Stimulated activated CD8-positive, alpha-beta memory T cell treated with anti-CD3 and anti-CD28 coated beads, Interleukin-2, amount 100 ng/mL, for 48 hours (primary cell): ENCODE measurements at regions not wholly inside any gene's neighbourhood (a gene's known extent, or its start where the extent isn't known, plus 50 kb on each side); places are given as distances from the start of the nearest gene placed in this dataset.

Experiments used
- DNase-seq, 2 donors: peaks; one replicate each; pipeline ENCODE4 v3.0.0-alpha.2; 2020; ENCODE audit warnings: low read depth in 2 of 2

- no peak for DNase-seq
These were observed 924.4 kb upstream of the TENM4 start for GRCh38 chr11:80365076-80365725.

DNA sequence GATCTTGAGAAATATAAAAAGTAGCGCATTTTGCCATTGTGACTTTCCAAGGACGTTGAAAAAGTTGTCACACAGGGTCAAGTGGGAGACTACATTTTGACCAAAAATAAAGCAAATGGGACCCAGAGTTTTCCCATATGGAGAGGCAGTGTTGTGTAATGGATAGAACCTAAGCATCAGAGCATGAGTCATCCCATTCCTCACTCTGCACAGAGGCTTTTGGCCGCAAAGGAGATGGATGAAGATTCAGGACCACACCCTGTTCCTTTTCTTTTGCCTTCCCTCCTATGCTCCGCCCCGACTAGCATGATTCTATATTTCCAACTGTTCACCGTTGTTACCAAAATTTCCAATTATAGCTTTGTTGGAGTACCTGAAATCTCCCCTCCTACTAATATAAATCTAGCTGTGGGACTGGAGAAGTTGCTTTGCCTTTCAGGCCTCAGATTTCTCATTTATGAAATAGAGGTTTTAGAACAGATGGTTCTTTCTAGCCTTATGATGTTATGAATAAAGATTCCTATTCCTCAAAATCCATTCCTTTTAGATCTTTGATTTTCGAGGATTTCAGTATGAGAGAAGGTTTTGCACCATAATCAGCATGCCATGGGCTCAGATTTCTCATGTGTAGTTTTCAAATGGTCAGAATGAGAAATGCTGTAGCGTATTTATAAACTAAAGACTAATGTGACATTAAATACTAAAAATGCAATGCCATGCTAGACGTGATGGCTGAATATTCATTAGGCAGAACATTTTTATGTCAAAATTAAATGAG lies 921.9 kb upstream of the TENM4 start:
- no peak for DNase-seq

- DNase-seq = no peak
These were observed 914.4 kb upstream of the TENM4 start for GRCh38 chr11:80355251-80355650.

DNA sequence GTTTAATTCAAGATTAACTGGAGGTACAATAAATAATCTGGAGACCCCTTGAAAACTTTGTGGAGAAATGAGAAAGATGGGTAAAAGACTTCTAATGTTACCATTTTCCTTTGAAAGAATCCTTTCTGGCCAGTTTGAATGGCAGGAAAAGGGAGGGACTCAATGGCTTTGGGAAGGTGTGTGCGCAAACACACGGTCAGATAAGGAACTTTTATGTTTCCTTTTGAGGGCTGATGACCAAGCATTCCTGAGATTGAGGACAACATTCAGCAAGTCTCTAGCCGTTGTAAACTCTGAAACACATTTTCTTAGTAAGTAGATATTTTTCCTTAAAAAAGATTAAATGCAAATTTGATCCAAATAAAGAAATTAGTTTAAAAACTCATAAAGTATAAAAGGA lies 909.7 kb upstream of the TENM4 start:
- DNase-seq = no peak

DNA sequence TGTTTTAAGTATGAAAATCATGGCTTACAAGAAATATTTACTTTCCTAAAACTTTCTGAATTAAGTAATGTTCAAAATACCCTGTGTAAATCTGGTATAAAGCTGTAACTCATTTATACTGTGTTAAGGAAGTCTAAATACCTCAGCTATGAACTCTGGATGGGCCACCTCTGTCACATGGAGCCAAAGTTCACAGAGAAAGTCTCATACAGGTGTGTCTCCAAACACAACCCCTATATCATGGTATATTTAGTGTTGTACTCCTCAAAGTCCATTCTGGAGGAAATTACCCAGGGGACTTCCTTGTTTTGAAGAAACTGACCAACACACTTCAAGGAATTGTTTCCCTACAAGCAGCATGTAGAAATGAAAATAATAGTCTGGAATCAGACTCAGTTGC lies 909.2 kb upstream of the TENM4 start:
- DNase-seq = no peak

GRCh38 chr11:80346353-80347059 lies 905.7 kb upstream of the TENM4 start:
- no peak for DNase-seq

- no peak for DNase-seq
These were observed 902.6 kb upstream of the TENM4 start for GRCh38 chr11:80343436-80343835.

DNA sequence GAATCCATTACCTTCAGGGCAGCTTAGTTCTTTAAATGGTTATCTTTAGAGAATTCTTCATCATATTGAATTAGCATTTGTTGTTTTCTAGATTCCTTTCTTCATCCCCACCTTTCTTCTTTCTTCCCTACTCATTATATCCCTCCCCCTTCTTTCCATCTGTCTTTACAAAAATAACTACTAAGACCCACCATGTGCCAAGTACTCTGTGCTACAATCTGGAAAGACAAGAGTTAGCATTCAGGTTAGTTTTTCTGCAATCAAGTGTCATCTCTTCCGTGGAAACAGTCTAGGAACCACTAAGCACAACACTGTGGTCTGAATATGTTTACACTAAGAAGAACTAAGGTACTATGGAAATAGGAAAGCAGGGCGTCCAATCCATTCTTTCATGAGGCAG lies 897.4 kb upstream of the TENM4 start:
- no peak for DNase-seq

DNA sequence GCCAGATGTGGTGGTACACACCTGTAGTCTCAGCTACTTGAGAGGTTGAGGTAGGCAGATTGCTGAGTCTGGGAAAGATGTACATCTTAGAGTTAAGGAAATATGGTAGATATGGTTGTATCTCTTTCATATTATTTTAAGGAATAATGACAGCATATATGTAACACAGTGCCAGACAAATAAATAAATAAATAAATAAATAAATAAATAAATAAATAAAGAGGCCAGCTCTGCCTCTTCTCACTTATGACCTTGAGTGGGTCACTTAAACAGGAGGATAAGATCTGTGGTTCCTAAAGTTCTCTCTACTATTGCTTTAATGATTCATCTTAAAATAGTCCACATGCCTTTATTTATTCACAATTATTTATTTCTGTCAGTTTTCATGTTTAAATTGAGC lies 890.9 kb upstream of the TENM4 start:
- no peak for DNase-seq

- DNase-seq = no peak
These were observed 889.4 kb upstream of the TENM4 start for GRCh38 chr11:80330264-80330663.

DNA sequence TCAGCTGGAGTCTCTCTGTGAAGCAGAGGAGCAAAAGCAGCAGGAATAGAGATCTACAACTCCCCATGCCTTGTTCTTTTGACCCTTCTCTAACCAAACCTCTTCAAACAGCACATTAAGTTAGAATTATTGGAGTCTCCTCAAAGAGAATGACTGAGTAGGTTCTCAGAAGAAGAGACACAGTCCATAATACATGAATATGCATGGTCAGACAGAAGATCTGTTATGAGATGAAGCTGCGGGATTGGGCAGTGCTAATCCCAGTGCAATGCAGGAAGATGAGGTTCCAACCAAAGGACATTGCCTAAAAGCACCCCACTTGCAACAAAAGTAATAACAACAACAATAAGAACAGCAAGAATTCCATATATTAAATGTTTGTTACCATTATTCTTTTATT lies 887.9 kb upstream of the TENM4 start:
- DNase-seq = no peak

DNA sequence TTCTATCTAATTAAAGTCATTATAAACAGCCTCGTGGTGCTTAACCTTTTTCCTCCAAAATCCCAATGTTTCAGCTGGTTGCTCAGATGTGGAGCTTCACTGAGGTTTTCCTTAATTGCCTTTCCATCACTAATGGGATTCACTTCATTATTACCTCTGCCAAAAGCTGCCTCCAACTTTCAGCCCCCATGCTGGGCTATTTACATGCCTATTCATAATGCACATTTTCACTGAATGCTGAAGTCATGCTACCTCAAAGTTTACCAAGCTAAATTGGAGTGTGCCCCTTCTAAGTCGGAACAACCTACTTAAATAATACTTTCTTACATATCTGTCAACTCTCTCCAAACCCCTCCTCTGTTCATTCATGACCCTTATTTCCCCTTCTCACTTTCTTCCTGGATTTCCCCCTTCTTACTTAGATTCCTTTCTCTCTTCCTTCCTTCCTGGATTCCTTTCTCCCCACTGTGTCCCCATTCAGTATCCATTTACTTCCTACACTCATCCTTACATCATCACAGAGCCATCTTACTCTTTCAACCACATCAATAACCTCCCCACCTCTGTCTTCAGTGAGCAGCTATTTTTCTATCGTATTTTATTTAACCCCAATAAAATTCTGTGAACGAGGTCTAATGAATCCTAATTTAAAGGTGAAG lies 887.3 kb upstream of the TENM4 start:
- no peak for DNase-seq

DNA sequence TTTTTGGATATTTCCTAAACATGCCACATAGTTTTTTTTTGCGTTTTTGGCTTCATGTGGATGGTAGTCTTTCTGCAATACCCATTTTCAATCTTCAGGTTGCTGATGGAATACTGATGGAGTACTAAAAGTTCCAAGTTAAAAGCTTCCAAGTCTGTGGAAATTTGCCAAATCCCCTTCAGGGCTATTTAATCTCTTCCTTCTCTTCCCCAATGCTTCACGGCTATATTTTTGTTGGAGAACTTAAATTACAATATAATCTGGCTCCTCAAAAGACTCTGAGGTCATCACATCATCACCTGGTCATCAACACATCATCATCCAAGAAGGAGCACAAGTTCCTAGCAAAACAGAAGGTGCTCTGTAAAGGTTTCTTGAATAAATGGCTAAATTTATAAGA lies 881.0 kb upstream of the TENM4 start:
- no peak for DNase-seq

DNA sequence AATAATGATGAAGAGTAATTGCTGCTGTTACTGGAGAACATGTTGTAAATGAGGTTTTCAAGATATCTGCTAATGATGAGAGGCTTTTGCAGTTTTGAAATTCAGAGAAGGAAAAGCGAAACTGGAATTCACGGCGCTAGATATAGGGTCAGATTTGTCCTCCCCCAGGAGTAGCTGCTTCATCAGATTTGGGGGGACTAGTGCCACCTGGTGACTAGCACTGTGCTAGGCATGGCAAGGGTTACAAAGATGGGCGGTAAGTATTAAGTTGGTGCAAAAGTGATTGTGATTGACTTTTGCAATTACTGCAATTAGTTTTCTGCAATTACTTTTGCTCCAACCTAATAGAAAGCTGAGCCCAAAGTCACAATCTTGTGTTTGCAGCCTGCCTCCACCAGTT lies 879.9 kb upstream of the TENM4 start:
- DNase-seq = no peak

GRCh38 chr11:80320226-80320625 lies 879.4 kb upstream of the TENM4 start:
- DNase-seq = no peak

DNA sequence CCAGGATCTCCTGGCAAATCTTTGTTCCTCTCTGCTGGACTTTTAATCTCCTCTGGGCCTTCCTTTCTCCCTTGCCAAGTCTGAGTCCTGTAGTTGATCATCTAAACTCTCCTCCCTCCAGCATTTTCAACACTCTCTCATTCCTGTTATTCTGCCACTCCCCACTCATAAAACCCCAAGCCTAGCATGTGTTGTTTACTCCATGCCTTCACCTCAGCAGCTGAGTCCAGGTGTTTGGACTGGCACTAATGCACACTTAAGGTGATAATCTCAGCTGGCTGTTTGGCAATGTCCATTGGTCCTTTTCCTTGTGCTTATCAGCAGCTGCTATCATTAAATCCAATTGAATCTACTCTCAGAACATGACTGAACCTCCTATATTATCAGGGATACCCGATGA lies 876.8 kb upstream of the TENM4 start:
- no peak for DNase-seq

DNA sequence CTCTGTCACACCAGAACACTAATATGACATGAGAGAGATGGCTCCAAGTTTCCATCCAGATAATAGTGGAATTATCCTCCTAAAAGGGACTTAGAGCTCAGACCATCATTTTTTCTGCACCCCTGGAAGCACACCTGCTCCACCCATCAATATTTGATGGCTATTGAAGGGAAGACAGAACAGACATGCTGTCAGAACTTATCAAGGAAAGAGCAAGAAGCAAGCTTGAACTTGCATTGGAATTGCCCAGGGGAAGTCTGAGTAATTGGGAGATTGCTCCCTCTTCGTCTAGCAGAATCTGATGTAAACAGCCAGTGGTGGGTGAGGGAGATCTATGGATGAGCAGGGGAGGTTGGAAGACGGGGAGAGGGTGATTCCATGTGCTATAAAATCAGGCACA lies 874.4 kb upstream of the TENM4 start:
- no peak for DNase-seq

DNA sequence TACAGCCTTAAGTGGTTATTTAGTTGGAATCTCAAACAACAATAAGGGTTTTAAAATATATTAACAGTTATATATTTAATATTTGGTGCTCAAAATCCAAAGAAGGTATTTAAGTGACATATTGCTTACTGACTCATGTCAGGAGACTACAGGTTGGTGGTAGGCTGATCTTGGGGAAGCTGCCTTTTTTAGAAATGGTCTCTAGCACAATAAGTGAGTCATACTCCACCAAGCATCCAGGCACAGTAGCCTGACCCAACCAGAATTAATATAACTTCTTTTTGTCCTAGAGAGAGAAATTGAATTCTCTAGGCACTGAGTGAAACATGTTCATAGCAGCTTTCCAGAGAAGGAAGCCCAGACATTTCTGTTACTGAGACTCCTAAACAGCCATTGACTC lies 868.5 kb upstream of the TENM4 start:
- no peak for DNase-seq

DNA sequence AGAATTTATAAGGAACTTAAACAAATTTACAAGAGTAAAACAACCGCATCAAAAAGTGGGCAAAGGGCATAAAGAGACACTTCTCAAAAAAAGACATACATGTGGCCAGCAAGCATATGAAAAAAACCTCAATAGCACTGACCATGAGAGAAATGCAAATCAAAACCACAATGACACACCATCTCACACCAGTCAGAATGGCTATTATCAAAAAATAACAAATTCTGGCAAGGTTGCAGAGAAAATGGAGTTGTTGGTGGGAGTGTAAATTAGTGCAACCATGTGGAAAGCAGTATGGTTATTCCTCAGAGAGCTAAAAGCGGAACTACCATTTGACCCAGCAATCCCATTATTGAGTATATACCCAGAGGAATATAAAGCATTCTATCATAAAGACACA lies 866.8 kb upstream of the TENM4 start:
- DNase-seq = no peak

GRCh38 chr11:80297858-80298632 lies 857.2 kb upstream of the TENM4 start:
- DNase-seq = no peak

DNA sequence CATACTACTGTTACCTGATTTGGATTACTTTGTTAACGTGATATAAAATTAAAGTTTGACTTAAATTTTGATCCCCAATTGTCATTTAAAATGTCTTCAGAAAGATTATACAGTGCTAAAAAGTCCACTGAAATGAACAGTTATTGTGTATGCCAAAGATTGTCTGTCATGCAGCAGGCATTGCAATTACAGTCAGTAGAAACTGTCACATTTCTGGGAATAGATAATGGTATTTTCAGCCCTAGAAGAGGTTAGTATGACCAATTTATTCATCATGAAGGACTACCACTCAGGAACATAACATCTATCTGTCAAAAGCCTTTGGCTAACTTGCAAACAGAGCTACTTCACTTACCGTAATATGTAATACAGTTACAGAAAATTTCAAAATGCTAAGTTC lies 852.5 kb upstream of the TENM4 start:
- DNase-seq = no peak
